ENCODE measurements at regions not wholly inside any gene's neighbourhood (a gene's known extent, or its start where the extent isn't known, plus 50 kb on each side); places are given as distances from the start of the nearest gene placed in this dataset.
A peak's percentile ranks its signal among the peaks of the same experiment; 100 is the strongest.

GRCh38 chr16:50455288-50455845 is 86.6 kb upstream of the BRD7 start:
- no peak for DNase-seq
- H3K4me3 ChIP-seq, result no peak overlapping the region
- H3K36me3 ChIP-seq, result no peaks in the 10 kb centered on the region
- H3K4me1 ChIP-seq, result no peaks in the 10 kb centered on the region
- H3K27me3 ChIP-seq, result no peaks in the 10 kb centered on the region
- H3K9me3 ChIP-seq, result no peaks in the 10 kb centered on the region
- TF ChIP-seq POLR2A (IDR thresholded peaks at IDR 0.05) (no peak), CTCF (IDR thresholded peaks at IDR 0.05) (no peak)
- H3K27ac ChIP-seq, result no peak overlapping the region

DNA sequence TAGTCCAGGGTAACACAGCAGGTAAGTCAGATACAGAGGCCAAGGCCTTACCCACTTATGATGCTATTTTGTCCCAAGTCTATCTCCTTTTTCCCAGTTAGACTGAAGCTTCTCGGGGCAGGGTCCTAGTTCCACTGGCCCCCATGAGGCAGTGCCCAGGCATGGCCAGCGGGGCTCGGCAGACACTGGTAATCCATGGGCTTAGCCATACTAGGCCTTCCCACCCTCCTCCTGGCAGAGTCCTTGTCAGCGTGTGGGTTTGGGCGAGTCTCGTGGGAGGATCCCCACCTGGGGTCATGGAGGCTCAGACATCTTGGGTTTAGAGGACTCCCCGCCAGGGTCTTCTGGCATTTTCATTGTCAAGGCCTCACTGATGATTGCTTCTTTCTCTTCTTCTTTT is 84.7 kb upstream of the BRD7 start:
- no peaks in the 10 kb centered on the region for H3K27me3 ChIP-seq
- H3K36me3 ChIP-seq, result no peaks in the 10 kb centered on the region
- DNase-seq, result no peak
- H3K4me1 ChIP-seq, result no peaks in the 10 kb centered on the region
- H3K9me3 ChIP-seq, result no peaks in the 10 kb centered on the region
- no peak overlapping the region for H3K4me3 ChIP-seq
- H3K27ac ChIP-seq, result no peak overlapping the region
- TF ChIP-seq CTCF (IDR thresholded peaks at IDR 0.05), result no peak
- no peak for TF ChIP-seq POLR2A (IDR thresholded peaks at IDR 0.05)

DNA sequence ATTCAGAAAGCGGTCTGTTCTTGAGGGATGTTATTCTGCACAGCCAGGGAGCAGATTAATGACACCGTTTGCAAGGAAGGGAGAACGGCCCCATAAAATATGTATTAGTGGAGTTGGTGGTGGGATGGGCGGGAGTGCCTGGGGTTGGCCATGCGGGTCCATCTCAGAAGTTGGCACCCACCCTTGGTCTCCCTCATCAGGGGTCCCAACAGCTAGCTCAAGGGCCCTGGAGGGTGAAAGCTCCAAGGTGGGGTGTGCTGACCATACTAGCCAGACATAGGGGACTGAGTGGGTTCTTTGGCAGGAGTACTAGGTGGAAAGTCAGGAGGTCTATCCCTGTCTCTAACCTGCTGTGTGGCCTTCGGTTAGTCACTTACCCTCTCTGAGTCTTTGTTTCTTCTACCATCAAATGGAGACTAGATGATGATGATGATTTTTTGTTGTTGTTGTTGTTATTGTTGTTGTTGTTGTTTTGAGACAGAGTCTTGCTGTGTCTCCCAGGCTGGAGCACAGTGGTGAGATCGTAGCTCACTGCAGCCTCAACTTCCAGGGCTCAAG is 83.2 kb upstream of the BRD7 start:
- Histone ChIP-seq H3K4me1 (no peaks in the 10 kb centered on the region), H3K9me3 (no peaks in the 10 kb centered on the region), H3K27ac (no peak overlapping the region), H3K27me3 (no peaks in the 10 kb centered on the region), H3K36me3 (no peaks in the 10 kb centered on the region), H3K4me3 (no peak overlapping the region)
- no peak for DNase-seq
- TF ChIP-seq CTCF (IDR thresholded peaks at IDR 0.05), result no peak
- TF ChIP-seq POLR2A (IDR thresholded peaks at IDR 0.05), result no peak

DNA sequence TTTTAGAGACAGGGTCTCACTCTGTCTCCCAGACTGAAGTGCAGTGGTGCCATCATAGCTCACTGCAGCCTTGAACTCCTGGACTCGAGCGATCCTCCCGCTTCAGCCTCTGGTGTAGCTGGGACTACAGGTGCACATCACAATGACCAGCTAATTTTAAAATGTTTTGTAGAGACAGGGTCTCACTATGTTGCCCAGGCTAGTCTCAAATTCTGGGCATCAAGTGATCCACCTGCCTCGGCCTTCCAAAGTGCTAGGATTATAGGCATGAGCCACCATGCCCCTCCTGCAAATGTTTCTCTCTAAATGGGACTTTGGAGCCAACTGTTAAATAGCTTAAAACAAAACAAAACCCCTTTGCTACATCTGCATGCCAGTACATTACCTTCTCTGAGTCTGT is 82.2 kb upstream of the BRD7 start:
- no peaks in the 10 kb centered on the region for H3K36me3 ChIP-seq
- no peak overlapping the region for H3K4me3 ChIP-seq
- H3K27ac ChIP-seq, result no peak overlapping the region
- TF ChIP-seq CTCF (IDR thresholded peaks at IDR 0.05), result no peak
- TF ChIP-seq POLR2A (IDR thresholded peaks at IDR 0.05), result no peak
- DNase-seq, result no peak
- H3K9me3 ChIP-seq, result no peaks in the 10 kb centered on the region
- no peaks in the 10 kb centered on the region for H3K27me3 ChIP-seq
- no peaks in the 10 kb centered on the region for H3K4me1 ChIP-seq

DNA sequence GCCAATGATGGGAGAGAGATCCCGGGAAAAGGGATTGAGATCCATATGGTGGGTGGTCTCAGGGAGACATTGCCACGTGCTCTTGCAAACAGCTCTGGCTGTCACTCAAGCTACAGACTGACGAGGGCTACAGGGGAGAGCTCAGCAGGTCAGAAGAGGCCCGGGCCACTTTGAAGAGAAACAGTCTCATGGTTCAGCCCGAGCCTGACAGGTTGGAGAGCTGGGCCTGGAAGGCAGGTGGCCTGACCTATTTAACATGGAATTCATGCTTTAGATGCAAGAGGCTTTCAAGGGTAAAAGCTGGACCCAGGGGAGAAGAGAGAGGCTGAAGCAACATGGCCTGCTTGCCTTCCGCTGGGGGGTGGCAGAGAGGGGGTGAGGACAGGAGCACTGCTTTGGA is 81.0 kb upstream of the BRD7 start:
- DNase-seq, result peak in 1 of 3 donors; percentile 24
- no peaks in the 10 kb centered on the region for H3K9me3 ChIP-seq
- H3K36me3 ChIP-seq, result no peaks in the 10 kb centered on the region
- H3K4me3 ChIP-seq, result no peak overlapping the region
- no peak overlapping the region for H3K27ac ChIP-seq
- H3K27me3 ChIP-seq, result no peaks in the 10 kb centered on the region
- H3K4me1 ChIP-seq, result no peaks in the 10 kb centered on the region
- no peak for TF ChIP-seq CTCF (IDR thresholded peaks at IDR 0.05)
- TF ChIP-seq POLR2A (IDR thresholded peaks at IDR 0.05), result no peak

- Histone ChIP-seq H3K4me3 (no peak overlapping the region), H3K27me3 (no peaks in the 10 kb centered on the region), H3K4me1 (no peaks in the 10 kb centered on the region), H3K36me3 (no peaks in the 10 kb centered on the region), H3K9me3 (no peaks in the 10 kb centered on the region), H3K27ac (no peak overlapping the region)
- peak in 1 of 3 donors; percentile 15 for DNase-seq
- TF ChIP-seq POLR2A (IDR thresholded peaks at IDR 0.05) (no peak), CTCF (IDR thresholded peaks at IDR 0.05) (no peak)
Observed at GRCh38 chr16:50448981-50449380, 80.2 kb upstream of the BRD7 start.

All from Peyer's patch (tissue), 4 donors.